ENCODE measurements at regions not wholly inside any gene's neighbourhood (a gene's known extent, or its start where the extent isn't known, plus 50 kb on each side); places are given as distances from the start of the nearest gene placed in this dataset.

- no peak for DNase-seq
Measured at GRCh38 chr9:95822583-95823431, 52.7 kb upstream of the ERCC6L2 start.

DNA sequence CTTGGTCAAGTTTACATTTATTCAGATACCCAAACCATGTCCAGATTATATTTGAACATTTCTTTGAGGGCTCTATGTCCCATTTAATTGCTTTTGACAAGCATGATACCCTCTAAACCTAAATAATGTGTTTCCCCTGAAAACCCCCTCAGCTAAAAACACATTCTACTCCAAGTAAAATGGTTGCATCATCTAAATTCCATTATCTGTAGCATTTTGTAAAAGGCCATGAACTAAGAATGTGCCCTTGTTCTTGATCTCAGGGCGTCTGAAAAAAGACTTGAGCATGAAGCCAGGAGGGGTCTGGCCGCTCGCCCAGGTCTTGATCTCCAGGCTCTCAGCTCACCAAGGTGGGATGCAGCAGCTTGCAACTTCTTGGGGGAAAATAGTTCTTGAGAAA is 53.5 kb upstream of the ERCC6L2 start:
- DNase-seq: no peak

DNA sequence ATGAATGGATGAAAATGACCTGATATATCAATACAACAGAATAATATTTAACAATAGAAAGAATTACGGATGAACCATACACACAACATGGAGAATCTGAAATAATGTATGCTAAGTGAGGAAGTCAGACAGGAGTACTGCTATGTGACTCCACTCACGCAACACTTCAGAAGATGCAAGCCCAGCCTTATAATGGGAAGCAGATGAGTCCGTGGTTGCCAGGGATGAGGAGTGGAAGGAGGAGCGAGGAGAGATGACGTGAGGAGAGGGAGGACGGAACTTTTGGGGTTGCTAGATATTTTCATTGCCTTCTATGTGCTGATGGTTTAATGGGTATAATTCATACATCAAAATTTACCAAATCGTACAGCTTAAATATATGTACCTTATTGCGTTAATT is 55.4 kb upstream of the ERCC6L2 start:
- DNase-seq: no peak

- DNase-seq: no peak
Measured at GRCh38 chr9:95819636-95820035, 55.9 kb upstream of the ERCC6L2 start.

GRCh38 chr9:95817205-95817604 is 58.3 kb upstream of the ERCC6L2 start:
- no peak for DNase-seq

DNA sequence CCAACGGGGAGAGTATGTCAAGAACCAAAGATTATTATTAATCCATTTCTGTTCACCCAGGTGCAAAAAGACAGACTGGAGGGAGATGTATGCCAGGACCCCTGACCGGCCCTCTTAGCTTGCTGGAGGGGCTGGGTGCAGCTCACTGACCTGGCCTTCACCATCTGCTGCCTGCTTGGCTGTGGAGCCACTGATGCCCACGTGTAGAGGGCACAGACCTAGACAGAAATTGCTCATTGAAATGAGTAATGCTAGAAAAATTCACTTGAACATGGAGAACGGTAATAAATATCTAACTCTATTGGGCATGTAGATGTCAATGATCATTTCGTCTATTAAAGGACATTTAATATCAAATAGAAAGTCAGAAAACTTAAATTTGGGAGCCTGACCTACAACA is 58.8 kb upstream of the ERCC6L2 start:
- DNase-seq: no peak

DNA sequence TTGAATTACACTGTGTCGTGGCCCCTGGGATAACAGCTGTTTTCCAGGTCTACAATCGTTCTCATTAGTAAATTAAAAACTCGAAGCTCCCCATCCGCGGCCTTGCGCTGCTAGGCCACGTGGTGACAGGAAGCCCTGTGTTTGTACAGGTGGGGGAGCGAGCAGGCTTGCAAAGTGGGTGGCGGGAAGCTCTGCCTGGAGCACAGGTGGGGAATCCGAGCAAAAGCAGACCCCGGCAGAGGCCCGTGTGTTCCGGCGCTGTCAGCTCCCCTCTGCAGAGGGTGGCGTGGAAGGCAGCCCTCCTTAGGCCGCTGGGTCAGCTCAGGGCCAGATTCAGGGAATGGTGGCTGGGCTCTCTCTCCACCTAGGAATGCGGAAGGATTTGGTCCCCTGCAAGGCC is 59.5 kb upstream of the ERCC6L2 start:
- no peak for DNase-seq

GRCh38 chr9:95815133-95815532 is 60.4 kb upstream of the ERCC6L2 start:
- DNase-seq: no peak

- no peak for DNase-seq
Measured at GRCh38 chr9:95813923-95814322, 61.6 kb upstream of the ERCC6L2 start.

GRCh38 chr9:95810814-95811213 is 64.7 kb upstream of the ERCC6L2 start:
- no peak for DNase-seq

GRCh38 chr9:95810133-95810532 is 65.4 kb upstream of the ERCC6L2 start:
- DNase-seq: no peak

DNA sequence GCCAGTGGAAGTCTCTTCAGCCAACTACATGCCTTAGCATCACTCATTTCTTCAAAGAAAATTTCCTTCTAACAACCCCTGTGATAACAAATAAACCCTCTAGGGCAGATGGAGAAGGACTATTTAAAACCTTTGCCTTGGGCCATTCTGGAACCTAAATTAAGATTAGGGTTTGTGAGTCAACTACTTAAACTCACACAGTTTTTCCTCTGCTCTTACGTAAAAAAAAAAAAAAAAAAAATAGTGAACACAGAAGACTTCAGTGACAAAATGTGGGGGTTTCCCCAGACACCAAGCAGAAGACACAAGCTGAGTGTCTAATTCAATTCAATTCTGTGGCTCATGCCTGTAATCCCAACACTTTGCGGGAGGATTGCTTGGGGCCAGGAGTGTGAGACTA is 65.8 kb upstream of the ERCC6L2 start:
- DNase-seq: no peak

- peak; percentile 5 for DNase-seq
Measured at GRCh38 chr9:95808011-95808410, 67.5 kb upstream of the ERCC6L2 start.

DNA sequence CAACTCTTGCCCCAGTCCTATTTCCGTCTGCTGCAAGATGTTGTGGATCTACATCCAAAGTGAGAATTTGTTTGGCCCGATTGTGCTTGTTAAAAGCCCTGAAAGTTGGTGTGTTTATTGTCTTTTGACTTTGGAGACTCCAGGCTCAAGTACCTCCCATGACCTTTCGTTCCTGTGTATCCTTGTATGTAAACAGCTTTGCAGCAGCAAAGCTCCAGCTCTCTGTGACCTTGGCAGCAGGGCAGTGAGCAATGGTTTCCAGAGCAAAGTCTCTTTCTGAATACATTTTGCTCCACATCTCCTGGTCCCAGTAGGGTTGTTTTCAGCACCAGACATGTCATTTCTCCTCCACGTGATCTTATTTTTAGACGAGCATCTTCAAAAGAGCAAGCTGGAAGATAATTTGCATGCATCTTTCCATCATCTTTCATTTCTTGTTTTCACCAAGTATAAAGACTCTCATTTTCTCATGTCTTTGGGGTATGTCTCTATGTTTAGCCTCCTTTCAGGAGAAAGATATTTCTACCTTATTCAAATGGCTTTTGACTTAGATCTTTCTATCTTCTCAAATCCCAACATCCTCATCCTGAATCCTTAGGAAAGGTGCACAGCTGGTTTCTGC is 68.1 kb upstream of the ERCC6L2 start:
- DNase-seq: no peak

DNA sequence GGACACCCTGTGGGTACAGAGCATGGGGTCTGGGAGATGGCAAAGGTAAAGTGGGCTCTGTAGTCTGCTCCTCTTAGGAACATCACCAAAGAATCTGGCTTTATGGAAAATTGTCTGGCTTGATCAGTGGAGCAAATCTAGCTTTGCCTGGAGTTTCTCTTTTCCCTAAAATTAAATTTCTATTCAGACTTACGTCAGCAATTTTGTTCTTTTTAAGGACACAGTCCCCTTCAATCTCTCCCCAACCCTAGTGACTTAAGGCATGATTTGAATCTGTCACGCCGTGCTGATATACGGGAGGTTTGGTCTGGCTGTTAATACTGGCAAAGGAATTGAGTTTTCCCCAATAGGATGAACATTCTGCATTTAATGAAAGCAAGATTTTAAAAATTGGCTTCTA is 72.3 kb upstream of the ERCC6L2 start:
- DNase-seq: no peak

DNA sequence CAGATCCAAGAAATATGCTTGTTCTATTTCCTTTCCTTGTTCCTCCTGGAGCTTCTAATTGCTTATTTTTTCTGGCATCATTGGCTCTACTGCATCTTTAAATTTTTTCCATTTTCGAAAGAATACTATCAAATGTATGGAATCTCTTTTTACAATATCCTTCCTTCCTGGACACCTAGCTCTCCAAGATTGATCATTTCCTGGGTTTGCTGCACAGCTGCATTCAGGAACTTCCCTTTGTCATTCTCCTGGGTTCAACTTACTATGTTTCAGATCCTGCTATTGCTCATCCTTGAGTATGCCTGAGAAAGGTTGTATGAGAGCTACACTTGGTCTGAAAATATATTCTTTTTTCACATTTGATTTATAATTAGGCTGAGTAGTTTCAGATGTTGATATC is 73.7 kb upstream of the ERCC6L2 start:
- DNase-seq: no peak

DNA sequence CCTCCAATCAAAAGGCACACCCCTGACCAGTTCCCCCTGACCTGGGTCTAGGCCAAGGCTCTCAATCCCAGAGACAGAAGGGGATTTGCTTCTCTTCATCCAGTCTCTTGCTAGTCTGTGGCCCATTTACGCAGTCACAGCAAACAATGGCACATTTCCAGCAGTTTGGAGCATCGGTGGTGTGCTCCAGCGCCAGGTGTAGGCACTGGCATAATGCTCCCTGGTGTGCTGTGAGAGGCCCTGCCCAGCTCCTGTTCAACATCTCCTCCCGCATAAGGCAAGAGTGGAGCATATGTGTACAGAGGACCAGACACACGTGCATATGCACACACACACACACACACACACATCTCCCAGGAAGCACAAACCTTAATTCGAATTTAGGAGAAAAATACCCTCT is 79.5 kb upstream of the ERCC6L2 start:
- peak; percentile 96 for DNase-seq

GRCh38 chr9:95793924-95794828 is 81.3 kb upstream of the ERCC6L2 start:
- DNase-seq: no peak

DNA sequence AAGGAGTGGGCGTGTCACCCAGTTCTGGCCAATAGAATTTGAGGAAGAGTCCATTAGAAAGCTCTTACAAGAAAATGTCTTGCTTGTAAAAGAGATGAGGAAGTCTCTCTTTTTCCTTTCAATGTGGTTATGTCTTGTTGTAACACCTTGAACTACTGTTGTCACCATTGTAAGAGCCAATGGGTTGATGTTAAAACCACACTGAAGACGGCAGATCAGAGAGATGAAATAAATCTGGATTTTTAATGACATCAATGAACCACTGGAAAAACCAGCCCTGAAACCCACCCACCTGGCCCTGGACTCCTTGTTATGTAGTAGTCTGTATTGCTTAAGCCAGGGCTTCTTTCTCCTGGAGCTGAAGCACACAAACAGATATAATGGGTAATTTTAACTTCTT is 83.8 kb upstream of the ERCC6L2 start:
- DNase-seq: no peak

DNA sequence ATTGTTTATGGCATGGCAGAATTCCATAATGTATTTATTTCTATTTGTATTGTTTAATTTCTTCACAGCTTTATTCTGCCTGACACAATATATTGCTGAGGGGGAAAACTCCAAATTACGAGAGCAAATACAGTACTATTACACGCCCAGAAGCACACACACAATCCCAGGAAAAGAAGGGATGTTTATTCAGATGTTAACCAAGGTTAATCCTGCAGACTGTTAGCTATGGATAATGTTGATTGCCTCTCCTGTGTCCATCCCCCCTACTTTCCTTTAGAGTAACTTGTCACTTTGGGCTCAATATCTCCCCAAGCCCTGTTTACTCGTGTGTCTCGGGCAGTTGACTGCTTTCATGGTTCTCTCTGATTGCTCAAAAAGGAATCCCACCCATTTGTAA is 84.2 kb upstream of the ERCC6L2 start:
- DNase-seq: peak; percentile 17

- no peak for DNase-seq
Measured at GRCh38 chr9:95788521-95788991, 86.9 kb upstream of the ERCC6L2 start.

- no peak for DNase-seq
Measured at GRCh38 chr9:95788021-95788420, 87.5 kb upstream of the ERCC6L2 start.

DNA sequence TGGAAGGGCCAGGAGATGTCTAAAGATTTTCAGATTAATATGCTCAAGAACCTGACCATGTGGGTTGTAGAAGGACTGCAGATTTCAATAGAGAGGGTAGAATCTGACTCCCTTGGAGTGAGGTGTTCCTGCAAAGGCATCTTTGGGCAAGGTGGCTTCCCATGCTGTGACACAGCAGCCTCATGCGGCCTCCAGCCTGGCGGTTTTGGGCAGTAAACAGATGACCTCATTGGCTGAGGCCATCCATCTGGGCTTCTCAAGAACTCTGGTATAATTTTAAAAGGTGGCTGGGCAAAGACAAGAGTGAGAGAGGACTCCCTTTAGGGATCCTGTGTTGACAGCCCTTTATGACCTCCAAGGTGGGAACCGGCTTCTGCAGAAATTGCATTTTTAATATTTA is 90.3 kb upstream of the ERCC6L2 start:
- DNase-seq: no peak

DNA sequence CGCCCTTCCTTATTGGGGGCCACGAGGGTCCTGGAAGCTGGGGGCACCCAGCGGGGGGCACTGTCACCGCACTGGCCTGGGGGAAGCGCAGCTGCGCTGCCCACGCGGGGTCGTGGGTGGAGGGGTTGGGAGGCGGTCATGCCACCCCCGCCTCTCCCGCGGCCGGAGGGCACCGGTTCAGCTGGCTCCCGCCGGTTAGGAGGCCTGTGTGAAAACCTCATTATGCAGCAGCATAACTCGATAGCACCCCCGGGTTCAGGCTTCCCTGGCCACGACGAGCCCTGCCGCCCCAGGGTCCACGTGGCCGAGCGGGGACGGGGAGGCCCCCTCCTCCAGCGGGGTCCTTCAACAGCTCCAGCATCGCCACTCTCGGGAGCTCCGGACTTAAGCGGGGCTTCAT is 91.2 kb upstream of the ERCC6L2 start:
- no peak for DNase-seq
